Common myeloid progenitor, CD34-positive (primary cell): ENCODE measurements at regions not wholly inside any gene's neighbourhood (a gene's known extent, or its start where the extent isn't known, plus 50 kb on each side); places are given as distances from the start of the nearest gene placed in this dataset.
"Not testable (repeated sequence)": the region's sequence is repeated elsewhere in the genome, so short reads cannot be mapped to it uniquely, and the experiment has no call there.

ENCODE experiments used
- CTCF ChIA-PET: fragments of 350-600 bp; sonication (Branson Sonifier 250); formaldehyde crosslinking; loops from one replicate; lab custom pipeline; 2021; ENCODE audit warnings: antibody characterized with exemption; lab: Charles Lee
- POLR2A ChIA-PET: fragments of 350-600 bp; sonication (Branson Sonifier 250); formaldehyde crosslinking; loops from one replicate; lab custom pipeline; 2021; ENCODE audit warnings: antibody characterized with exemption; lab: Charles Lee
- DNase-seq, 3 donors: peaks; one replicate each; pipeline versions ENCODE4 v3.0.0 to v3.0.0-alpha.2; 2013
- H3K27ac ChIP-seq, 2 experiments: 1 replicate in 1 of 2; 2 replicates in 1 of 2; pipeline ENCODE4 v1.7.0; 2013; ENCODE audit warnings: inconsistent platforms in 2 of 2, low read length in 2 of 2, mild to moderate bottlenecking in 2 of 2, low read depth in 1 of 2, moderate library complexity in 1 of 2; ENCODE audit not compliant: severe bottlenecking in 2 of 2, insufficient read depth in 1 of 2, poor library complexity in 1 of 2
- H3K27me3 ChIP-seq, 5 experiments: replicated peaks in 2 of 5; 1 replicate in 3 of 5; 2 replicates in 2 of 5; pipeline versions ENCODE4 v1.6.1 to v1.7.0; 2013; ENCODE audit warnings: low read length in 4 of 5, mild to moderate bottlenecking in 2 of 5, moderate library complexity in 2 of 5, inconsistent platforms in 1 of 5; ENCODE audit not compliant: insufficient read depth in 5 of 5, control insufficient read depth in 4 of 5
- H3K36me3 ChIP-seq, 4 experiments: 1 replicate in 2 of 4; 2 replicates in 2 of 4; pipeline versions ENCODE4 v1.6.1 to v1.7.0; 2013; ENCODE audit warnings: low read length in 3 of 4, control low read depth in 1 of 4, mild to moderate bottlenecking in 1 of 4; ENCODE audit not compliant: control insufficient read depth in 4 of 4, insufficient read depth in 4 of 4
- H3K4me1 ChIP-seq, 4 experiments: 1 replicate in 3 of 4; 2 replicates in 1 of 4; pipeline versions ENCODE4 v1.6.1 to v1.7.1; 2013; ENCODE audit warnings: low read length in 3 of 4, mild to moderate bottlenecking in 3 of 4, control low read depth in 1 of 4, inconsistent platforms in 1 of 4, moderate library complexity in 1 of 4; ENCODE audit not compliant: control insufficient read depth in 4 of 4, insufficient read depth in 4 of 4; ENCODE audit errors: control extremely low read depth in 1 of 4
- H3K4me3 ChIP-seq, 7 experiments: 1 replicate in 4 of 7; 2 replicates in 3 of 7; pipeline versions ENCODE4 v1.5.1 to v1.7.0; 2013; ENCODE audit warnings: mild to moderate bottlenecking in 7 of 7, low read length in 6 of 7, moderate library complexity in 6 of 7, inconsistent platforms in 2 of 7, low read depth in 2 of 7, control low read depth in 1 of 7; ENCODE audit not compliant: insufficient read depth in 4 of 7, control insufficient read depth in 1 of 7; ENCODE audit errors: extremely low read depth in 1 of 7
- H3K9me3 ChIP-seq, 5 experiments: 1 replicate in 4 of 5; 2 replicates in 1 of 5; pipeline versions ENCODE4 v1.6.1 to v1.7.1; 2013; ENCODE audit warnings: low read length in 4 of 5, mild to moderate bottlenecking in 2 of 5, inconsistent platforms in 1 of 5, low read depth in 1 of 5, moderate library complexity in 1 of 5; ENCODE audit not compliant: control insufficient read depth in 4 of 5, insufficient read depth in 2 of 5; ENCODE audit errors: control extremely low read depth in 1 of 5
- WGBS: methylation state at CpG from one replicate; pipeline ENCODE4 v1.1.5; 2013; ENCODE audit not compliant: insufficient coverage; 5-methylcytosine and 5-hydroxymethylcytosine counted together

- H3K36me3 ChIP-seq, result no peaks in the 10 kb centered on the region
- no peaks in the 10 kb centered on the region for H3K9me3 ChIP-seq
- no peak for DNase-seq
- H3K4me1 ChIP-seq, result peaks cover 0 to 11% (median 4%) of the 10 kb centered on the region in 4 experiments
- no peak overlapping the region for H3K27ac ChIP-seq
- no peak overlapping the region for H3K4me3 ChIP-seq
- WGBS, result 85% methylated on average over 3 of the region's 3 CpGs
- CTCF ChIA-PET, result no interaction called here
- POLR2A ChIA-PET, result no interaction called here
- H3K27me3 ChIP-seq, result no peaks in the 10 kb centered on the region
Observed at GRCh38 chr13:50493683-50494082, 349.8 kb downstream of the DLEU7 start.

GRCh38 chr13:50494138-50494537 lies 349.4 kb downstream of the DLEU7 start:
- H3K27ac ChIP-seq, result no peak overlapping the region
- WGBS, result 92% methylated on average over 2 of the region's 2 CpGs
- POLR2A ChIA-PET, result no interaction called here
- H3K36me3 ChIP-seq, result no peaks in the 10 kb centered on the region
- no peaks in the 10 kb centered on the region for H3K9me3 ChIP-seq
- CTCF ChIA-PET, result interaction anchor here (1.2 kb wide), 1 partner anchor 175 kb away, joined by 4 read pairs; no protein-coding TSS in a partner anchor
- peaks cover 0 to 11% (median 4%) of the 10 kb centered on the region in 4 experiments for H3K4me1 ChIP-seq
- H3K4me3 ChIP-seq, result no peak overlapping the region
- DNase-seq, result no peak
- H3K27me3 ChIP-seq, result no peaks in the 10 kb centered on the region

- H3K4me1 ChIP-seq, CTCF ChIA-PET, H3K9me3 ChIP-seq, DNase-seq, POLR2A ChIA-PET, H3K36me3 ChIP-seq, H3K4me3 ChIP-seq, H3K27ac ChIP-seq, H3K27me3 ChIP-seq: not testable (repeated sequence)
- WGBS, result no CpG with 5 or more reads among the region's 1 CpG
Observed at GRCh38 chr13:50503212-50503611, 340.3 kb downstream of the DLEU7 start.

- Histone ChIP-seq H3K4me3 (no peak overlapping the region), H3K36me3 (no peaks in the 10 kb centered on the region), H3K9me3 (peaks cover 0 to 3% (median 2%) of the 10 kb centered on the region in 5 experiments), H3K4me1 (peaks cover 18 to 42% (median 25%) of the 10 kb centered on the region in 4 experiments), H3K27me3 (no peaks in the 10 kb centered on the region), H3K27ac (no peak overlapping the region)
- DNase-seq, result no peak
- ChIA-PET POLR2A (interaction anchor here (0.9 kb wide), 1 partner anchor 22 kb away, joined by 3 read pairs; no protein-coding TSS in a partner anchor), CTCF (no interaction called here)
Observed at GRCh38 chr13:50509167-50509566, 334.3 kb downstream of the DLEU7 start.

- Histone ChIP-seq H3K4me3 (peak overlapping the region in 1 of 7 experiments; percentile 22), H3K27me3 (no peaks in the 10 kb centered on the region), H3K36me3 (no peaks in the 10 kb centered on the region), H3K27ac (no peak overlapping the region), H3K4me1 (peaks cover 18 to 42% (median 25%) of the 10 kb centered on the region in 4 experiments), H3K9me3 (peaks cover 0 to 3% (median 2%) of the 10 kb centered on the region in 5 experiments)
- POLR2A ChIA-PET, result interaction anchor here (0.6 to 0.9 kb wide), 2 partner anchors 23 to 303 kb away, joined by 3 to 4 read pairs; no protein-coding TSS in a partner anchor
- DNase-seq, result peak in 2 of 3 donors; percentile 20 to 26
- 55% methylated on average over 2 of the region's 2 CpGs for WGBS
- CTCF ChIA-PET, result interaction anchor here (0.6 kb wide), 1 partner anchor 250 kb away, joined by 3 read pairs; no protein-coding TSS in a partner anchor
Observed at GRCh38 chr13:50509771-50510441, 333.6 kb downstream of the DLEU7 start.

GRCh38 chr13:50510885-50511545 lies 332.5 kb downstream of the DLEU7 start:
- POLR2A ChIA-PET, CTCF ChIA-PET: not testable (repeated sequence)

More at GRCh38 chr13:50510885-50511545, 332.5 kb downstream of the DLEU7 start:
- Histone ChIP-seq H3K4me1 (peaks cover 18 to 42% (median 25%) of the 10 kb centered on the region in 4 experiments), H3K27ac (peak overlapping the region in 1 of 2 experiments; percentile 84)
- H3K4me3 ChIP-seq, H3K36me3 ChIP-seq, H3K9me3 ChIP-seq, H3K27me3 ChIP-seq, DNase-seq: not testable (repeated sequence)
- WGBS, result 88% methylated on average over 1 of the region's 1 CpG
